ENCODE measurements at regions not wholly inside any gene's neighbourhood (a gene's known extent, or its start where the extent isn't known, plus 50 kb on each side); places are given as distances from the start of the nearest gene placed in this dataset.

DNA sequence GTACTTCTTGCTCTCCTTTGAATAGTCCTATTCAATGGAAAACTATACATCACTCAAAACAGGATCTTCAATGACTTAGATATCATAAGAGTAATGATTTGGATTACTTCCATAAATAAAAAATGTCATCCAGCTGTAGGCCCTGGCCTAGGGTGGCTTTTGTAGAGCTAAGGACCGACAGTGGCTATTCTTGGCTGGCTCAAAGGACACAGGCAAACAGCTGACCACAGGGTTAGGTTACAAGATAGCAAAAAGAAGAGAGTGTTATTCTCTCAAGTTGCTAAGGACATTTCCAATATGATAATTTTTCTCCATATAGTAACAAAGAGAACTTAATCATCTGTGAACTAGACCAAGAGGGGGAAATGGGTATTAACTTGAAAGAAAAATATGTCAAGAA, 495.1 kb downstream of the PLPP3 start:
- DNase-seq (ENCODE audit: low read depth in 1 of 2, low spot score in 1 of 2), result no peak
- H3K4me3 ChIP-seq (replicated peaks; ENCODE audit: insufficient read depth, low read length), result no peak overlapping the region
- TF ChIP-seq POLR2AphosphoS5 (IDR thresholded peaks at IDR 0.05; ENCODE audit: low read depth), result no peak
- TF ChIP-seq, protein P1, sequence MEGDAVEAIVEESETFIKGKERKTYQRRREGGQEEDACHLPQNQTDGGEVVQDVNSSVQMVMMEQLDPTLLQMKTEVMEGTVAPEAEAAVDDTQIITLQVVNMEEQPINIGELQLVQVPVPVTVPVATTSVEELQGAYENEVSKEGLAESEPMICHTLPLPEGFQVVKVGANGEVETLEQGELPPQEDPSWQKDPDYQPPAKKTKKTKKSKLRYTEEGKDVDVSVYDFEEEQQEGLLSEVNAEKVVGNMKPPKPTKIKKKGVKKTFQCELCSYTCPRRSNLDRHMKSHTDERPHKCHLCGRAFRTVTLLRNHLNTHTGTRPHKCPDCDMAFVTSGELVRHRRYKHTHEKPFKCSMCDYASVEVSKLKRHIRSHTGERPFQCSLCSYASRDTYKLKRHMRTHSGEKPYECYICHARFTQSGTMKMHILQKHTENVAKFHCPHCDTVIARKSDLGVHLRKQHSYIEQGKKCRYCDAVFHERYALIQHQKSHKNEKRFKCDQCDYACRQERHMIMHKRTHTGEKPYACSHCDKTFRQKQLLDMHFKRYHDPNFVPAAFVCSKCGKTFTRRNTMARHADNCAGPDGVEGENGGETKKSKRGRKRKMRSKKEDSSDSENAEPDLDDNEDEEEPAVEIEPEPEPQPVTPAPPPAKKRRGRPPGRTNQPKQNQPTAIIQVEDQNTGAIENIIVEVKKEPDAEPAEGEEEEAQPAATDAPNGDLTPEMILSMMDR (IDR thresholded peaks at IDR 0.05; ENCODE audit: insufficient read depth, low read length), result no peak
- TF ChIP-seq, protein P2, sequence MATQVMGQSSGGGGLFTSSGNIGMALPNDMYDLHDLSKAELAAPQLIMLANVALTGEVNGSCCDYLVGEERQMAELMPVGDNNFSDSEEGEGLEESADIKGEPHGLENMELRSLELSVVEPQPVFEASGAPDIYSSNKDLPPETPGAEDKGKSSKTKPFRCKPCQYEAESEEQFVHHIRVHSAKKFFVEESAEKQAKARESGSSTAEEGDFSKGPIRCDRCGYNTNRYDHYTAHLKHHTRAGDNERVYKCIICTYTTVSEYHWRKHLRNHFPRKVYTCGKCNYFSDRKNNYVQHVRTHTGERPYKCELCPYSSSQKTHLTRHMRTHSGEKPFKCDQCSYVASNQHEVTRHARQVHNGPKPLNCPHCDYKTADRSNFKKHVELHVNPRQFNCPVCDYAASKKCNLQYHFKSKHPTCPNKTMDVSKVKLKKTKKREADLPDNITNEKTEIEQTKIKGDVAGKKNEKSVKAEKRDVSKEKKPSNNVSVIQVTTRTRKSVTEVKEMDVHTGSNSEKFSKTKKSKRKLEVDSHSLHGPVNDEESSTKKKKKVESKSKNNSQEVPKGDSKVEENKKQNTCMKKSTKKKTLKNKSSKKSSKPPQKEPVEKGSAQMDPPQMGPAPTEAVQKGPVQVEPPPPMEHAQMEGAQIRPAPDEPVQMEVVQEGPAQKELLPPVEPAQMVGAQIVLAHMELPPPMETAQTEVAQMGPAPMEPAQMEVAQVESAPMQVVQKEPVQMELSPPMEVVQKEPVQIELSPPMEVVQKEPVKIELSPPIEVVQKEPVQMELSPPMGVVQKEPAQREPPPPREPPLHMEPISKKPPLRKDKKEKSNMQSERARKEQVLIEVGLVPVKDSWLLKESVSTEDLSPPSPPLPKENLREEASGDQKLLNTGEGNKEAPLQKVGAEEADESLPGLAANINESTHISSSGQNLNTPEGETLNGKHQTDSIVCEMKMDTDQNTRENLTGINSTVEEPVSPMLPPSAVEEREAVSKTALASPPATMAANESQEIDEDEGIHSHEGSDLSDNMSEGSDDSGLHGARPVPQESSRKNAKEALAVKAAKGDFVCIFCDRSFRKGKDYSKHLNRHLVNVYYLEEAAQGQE (IDR thresholded peaks at IDR 0.05; ENCODE audit: insufficient replicate concordance, low read depth), result no peak
- TF ChIP-seq GABPA (IDR thresholded peaks at IDR 0.05; ENCODE audit: low read depth), result no peak

DNA sequence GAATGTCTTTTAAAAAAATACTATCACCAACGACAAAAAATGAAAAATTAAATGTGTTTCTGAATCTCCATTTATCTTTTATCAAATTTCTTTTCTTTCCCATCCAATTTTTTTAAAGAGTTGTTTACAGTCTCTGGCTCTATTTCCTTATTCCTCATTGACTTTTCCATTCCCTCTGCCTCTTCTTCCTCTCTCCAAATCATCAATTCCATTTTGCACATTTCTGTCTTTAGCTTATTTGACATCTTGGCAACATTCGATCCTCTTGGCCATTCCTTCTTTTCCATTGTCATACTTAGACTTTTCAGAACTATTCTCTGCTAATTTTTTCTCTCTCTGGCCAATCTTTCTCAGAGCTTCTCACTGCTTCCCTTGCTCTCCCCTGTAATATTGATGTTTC, 497.6 kb downstream of the PLPP3 start:
- Histone ChIP-seq H3K4me3 (replicated peaks; ENCODE audit: insufficient read depth, low read length) (no peak overlapping the region), H3K27me3 (ENCODE audit: insufficient read depth, poor library complexity, severe bottlenecking) (no peaks in the 10 kb centered on the region), H3K27ac (replicated peaks) (no peak overlapping the region)
- DNase-seq (ENCODE audit: low read depth in 1 of 2, low spot score in 1 of 2), result no peak
- TF ChIP-seq, protein P1 (IDR thresholded peaks at IDR 0.05; ENCODE audit: insufficient read depth, low read length), result no peak
- TF ChIP-seq GABPA (IDR thresholded peaks at IDR 0.05; ENCODE audit: low read depth) (no peak), SPI1 (IDR thresholded peaks at IDR 0.05; ENCODE audit: borderline replicate concordance, low read depth) (no peak), POLR2AphosphoS5 (IDR thresholded peaks at IDR 0.05; ENCODE audit: low read depth) (no peak)
- TF ChIP-seq, protein P2 (IDR thresholded peaks at IDR 0.05; ENCODE audit: insufficient replicate concordance, low read depth), result no peak

More for the DNA sequence above, 495.1 kb downstream of the PLPP3 start:
- H3K27ac ChIP-seq (replicated peaks), result no peak overlapping the region
- H3K27me3 ChIP-seq (ENCODE audit: insufficient read depth, poor library complexity, severe bottlenecking), result no peaks in the 10 kb centered on the region

DNA sequence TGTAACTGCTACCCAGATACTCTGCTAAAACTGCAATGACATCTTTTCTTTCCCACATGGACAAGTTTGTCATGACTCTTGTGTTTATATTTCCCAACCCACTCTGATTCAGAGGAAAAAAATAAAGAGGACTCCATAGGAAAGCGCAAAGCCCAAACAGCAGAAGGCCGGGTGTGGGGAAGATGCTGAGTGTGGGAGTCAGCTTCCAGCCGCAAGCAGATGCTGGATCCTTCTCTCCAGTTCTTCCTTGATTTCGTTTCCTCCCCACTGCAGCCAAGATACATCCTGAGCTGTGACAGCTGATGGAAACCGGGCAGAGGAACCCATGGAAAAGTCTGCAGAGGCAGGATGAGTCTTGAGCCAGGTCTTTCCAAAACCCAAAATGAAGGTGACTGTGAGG, 498.2 kb downstream of the PLPP3 start:
- no peak overlapping the region for H3K27ac ChIP-seq (replicated peaks)
- TF ChIP-seq, protein P1 (IDR thresholded peaks at IDR 0.05; ENCODE audit: insufficient read depth, low read length), result no peak
- no peak for TF ChIP-seq SPI1 (IDR thresholded peaks at IDR 0.05; ENCODE audit: borderline replicate concordance, low read depth)
- no peak overlapping the region for H3K4me3 ChIP-seq (replicated peaks; ENCODE audit: insufficient read depth, low read length)

DNA sequence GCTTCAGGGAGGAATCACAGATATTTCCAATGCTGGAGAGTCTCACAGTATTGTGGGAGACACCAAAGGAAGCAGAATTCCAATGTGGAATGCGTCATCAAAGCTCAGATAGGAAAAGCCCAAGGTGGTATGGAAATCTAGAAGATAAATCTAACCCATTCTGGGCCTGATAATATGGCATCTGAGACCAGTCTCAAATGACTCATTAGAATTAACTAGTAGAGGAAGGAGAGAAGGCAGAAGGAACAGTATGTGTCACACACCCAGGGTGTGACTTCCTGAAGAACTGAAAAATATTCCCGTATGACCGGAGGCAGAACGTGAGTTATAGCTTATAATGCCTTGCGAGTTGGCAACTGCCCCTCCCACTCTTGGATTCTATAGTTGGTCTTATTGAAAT, 499.2 kb downstream of the PLPP3 start:
- TF ChIP-seq SPI1 (IDR thresholded peaks at IDR 0.05; ENCODE audit: borderline replicate concordance, low read depth), result no peak
- no peak for TF ChIP-seq GABPA (IDR thresholded peaks at IDR 0.05; ENCODE audit: low read depth)
- TF ChIP-seq, protein P1 (IDR thresholded peaks at IDR 0.05; ENCODE audit: insufficient read depth, low read length), result no peak
- TF ChIP-seq, protein P2 (IDR thresholded peaks at IDR 0.05; ENCODE audit: insufficient replicate concordance, low read depth), result no peak
- TF ChIP-seq POLR2AphosphoS5 (IDR thresholded peaks at IDR 0.05; ENCODE audit: low read depth), result no peak
- no peak for DNase-seq (ENCODE audit: low read depth in 1 of 2, low spot score in 1 of 2)
- Histone ChIP-seq H3K27ac (replicated peaks) (no peak overlapping the region), H3K4me3 (replicated peaks; ENCODE audit: insufficient read depth, low read length) (no peak overlapping the region), H3K27me3 (ENCODE audit: insufficient read depth, poor library complexity, severe bottlenecking) (no peaks in the 10 kb centered on the region)

More for the DNA sequence above, 498.2 kb downstream of the PLPP3 start:
- no peaks in the 10 kb centered on the region for H3K27me3 ChIP-seq (ENCODE audit: insufficient read depth, poor library complexity, severe bottlenecking)
- DNase-seq (ENCODE audit: low read depth in 1 of 2, low spot score in 1 of 2), result no peak
